Loucy (cell line): ENCODE measurements at regions not wholly inside any gene's neighbourhood (a gene's known extent, or its start where the extent isn't known, plus 50 kb on each side); places are given as distances from the start of the nearest gene placed in this dataset.

ENCODE experiments used
- H2AFZ ChIP-seq: fragments of 200-600 bp; sonication (generic); 2 replicates; pipeline ENCODE4 v1.6.0; 2016; ENCODE audit warnings: antibody characterized with exemption, mild to moderate bottlenecking, low read length, moderate library complexity
- H3F3A ChIP-seq: fragments of 200-600 bp; 2 replicates; pipeline ENCODE4 v1.6.0; 2016; ENCODE audit warnings: antibody characterized with exemption, low read depth, mild to moderate bottlenecking
- H3K27me3 ChIP-seq: fragments of 200-600 bp; sonication (generic); 2 replicates; pipeline ENCODE4 v1.6.1; 2014; ENCODE audit warnings: low read length, mild to moderate bottlenecking; ENCODE audit not compliant: insufficient read depth, poor library complexity, severe bottlenecking
- H3K36me3 ChIP-seq: fragments of 200-600 bp; sonication (generic); 2 replicates; pipeline ENCODE4 v1.6.1; 2016; ENCODE audit warnings: low read length; ENCODE audit not compliant: insufficient read depth
- H3K4me1 ChIP-seq: fragments of 200-600 bp; sonication (generic); 2 replicates; pipeline ENCODE4 v1.5.1; 2014; ENCODE audit warnings: low read length, mild to moderate bottlenecking; ENCODE audit not compliant: insufficient read depth, poor library complexity, severe bottlenecking
- H3K4me2 ChIP-seq: fragments of 200-600 bp; sonication (generic); 2 replicates; pipeline ENCODE4 v1.6.0; 2014; ENCODE audit warnings: antibody characterized with exemption, low read length, low read depth, mild to moderate bottlenecking; ENCODE audit not compliant: poor library complexity, severe bottlenecking
- H3K4me3 ChIP-seq: fragments of 200-600 bp; sonication (generic); 2 replicates; pipeline ENCODE4 v1.5.1; 2014; ENCODE audit warnings: low read length, mild to moderate bottlenecking, mixed read lengths; ENCODE audit not compliant: poor library complexity, severe bottlenecking
- H3K79me2 ChIP-seq: fragments of 200-600 bp; sonication (generic); 2 replicates; pipeline ENCODE4 v1.6.1; 2014; ENCODE audit warnings: low read length; ENCODE audit not compliant: insufficient read depth
- H3K9ac ChIP-seq: fragments of 200-600 bp; sonication (generic); 2 replicates; pipeline ENCODE4 v1.6.0; 2014; ENCODE audit warnings: mild to moderate bottlenecking, low read depth, low read length, moderate library complexity; ENCODE audit not compliant: poor library complexity, severe bottlenecking
- H3K9me2 ChIP-seq: fragments of 200-600 bp; sonication (generic); replicated peaks from 2 replicates; pipeline ENCODE4 v1.6.1; 2016; ENCODE audit warnings: low read depth, low read length, mixed read lengths
- H3K9me3 ChIP-seq: fragments of 200-600 bp; sonication (generic); 2 replicates; pipeline ENCODE4 v1.6.1; 2014; ENCODE audit warnings: mild to moderate bottlenecking, antibody characterized with exemption, low read length, low read depth; ENCODE audit not compliant: insufficient read depth
- H4K20me1 ChIP-seq: fragments of 200-600 bp; sonication (generic); 2 replicates; pipeline ENCODE4 v1.6.0; 2014; ENCODE audit warnings: antibody characterized with exemption, low read length, mild to moderate bottlenecking; ENCODE audit not compliant: insufficient read depth, poor library complexity, severe bottlenecking
- CTCF ChIP-seq: fragments of 200-600 bp; sonication (generic); conservative IDR thresholded peaks from 2 replicates; pipeline ENCODE4 v1.5.1; 2014; ENCODE audit warnings: mild to moderate bottlenecking, antibody characterized with exemption, low read length
- EZH2phosphoT487 ChIP-seq: fragments of 200-600 bp; IDR thresholded peaks from 2 replicates; pipeline ENCODE4 v1.6.1; 2018; ENCODE audit warnings: antibody characterized with exemption, mild to moderate bottlenecking, moderate library complexity, borderline replicate concordance

GRCh38 chr6:137727216-137727765 lies 139.8 kb upstream of the TNFAIP3 start:
- Histone ChIP-seq H3K9ac (no peak overlapping the region), H3K9me2 (no peaks in the 10 kb centered on the region), H4K20me1 (no peaks in the 10 kb centered on the region), H3K4me3 (no peak overlapping the region), H3K4me1 (peaks cover 16% of the 10 kb centered on the region), H3F3A (no peaks in the 10 kb centered on the region), H3K79me2 (no peaks in the 10 kb centered on the region), H2AFZ (no peak overlapping the region), H3K9me3 (no peaks in the 10 kb centered on the region), H3K36me3 (no peaks in the 10 kb centered on the region), H3K27me3 (no peaks in the 10 kb centered on the region), H3K4me2 (no peak overlapping the region)
- no peak for TF ChIP-seq CTCF
- no peak for TF ChIP-seq EZH2phosphoT487

- Histone ChIP-seq H3K36me3 (no peaks in the 10 kb centered on the region), H3K9me2 (no peaks in the 10 kb centered on the region), H3K79me2 (no peaks in the 10 kb centered on the region), H3K4me2 (no peak overlapping the region), H3F3A (no peaks in the 10 kb centered on the region), H3K9me3 (no peaks in the 10 kb centered on the region), H2AFZ (no peak overlapping the region), H3K4me1 (peaks cover 4% of the 10 kb centered on the region), H3K27me3 (no peaks in the 10 kb centered on the region), H4K20me1 (no peaks in the 10 kb centered on the region), H3K9ac (no peak overlapping the region), H3K4me3 (no peak overlapping the region)
- TF ChIP-seq EZH2phosphoT487, result no peak
Observed at GRCh38 chr6:137728386-137729349, 138.4 kb upstream of the TNFAIP3 start.

- H2AFZ ChIP-seq, result no peak overlapping the region
- H4K20me1 ChIP-seq, result no peaks in the 10 kb centered on the region
- H3K79me2 ChIP-seq, result no peaks in the 10 kb centered on the region
- no peaks in the 10 kb centered on the region for H3F3A ChIP-seq
- H3K9ac ChIP-seq, result no peak overlapping the region
- H3K9me2 ChIP-seq, result no peaks in the 10 kb centered on the region
- no peak overlapping the region for H3K4me2 ChIP-seq
- H3K27me3 ChIP-seq, result no peaks in the 10 kb centered on the region
- H3K4me1 ChIP-seq, result peaks cover 14% of the 10 kb centered on the region
- no peaks in the 10 kb centered on the region for H3K36me3 ChIP-seq
- TF ChIP-seq CTCF (no peak), EZH2phosphoT487 (no peak)
- H3K9me3 ChIP-seq, result no peaks in the 10 kb centered on the region
- no peak overlapping the region for H3K4me3 ChIP-seq
Observed at GRCh38 chr6:137729866-137730629, 137.0 kb upstream of the TNFAIP3 start.
